Loucy (cell line): ENCODE measurements at regions not wholly inside any gene's neighbourhood (a gene's known extent, or its start where the extent isn't known, plus 50 kb on each side); places are given as distances from the start of the nearest gene placed in this dataset.

Source experiments
- EZH2phosphoT487 ChIP-seq: fragments of 200-600 bp; IDR thresholded peaks from 2 replicates; pipeline ENCODE4 v1.6.1; 2018; ENCODE audit warnings: antibody characterized with exemption, mild to moderate bottlenecking, moderate library complexity, borderline replicate concordance
- TF ChIP-seq, protein P1 (sequence below): fragments of 200-600 bp; sonication (generic); conservative IDR thresholded peaks from 2 replicates; pipeline ENCODE4 v1.5.1; 2014; ENCODE audit warnings: mild to moderate bottlenecking, antibody characterized with exemption, low read length

DNA sequence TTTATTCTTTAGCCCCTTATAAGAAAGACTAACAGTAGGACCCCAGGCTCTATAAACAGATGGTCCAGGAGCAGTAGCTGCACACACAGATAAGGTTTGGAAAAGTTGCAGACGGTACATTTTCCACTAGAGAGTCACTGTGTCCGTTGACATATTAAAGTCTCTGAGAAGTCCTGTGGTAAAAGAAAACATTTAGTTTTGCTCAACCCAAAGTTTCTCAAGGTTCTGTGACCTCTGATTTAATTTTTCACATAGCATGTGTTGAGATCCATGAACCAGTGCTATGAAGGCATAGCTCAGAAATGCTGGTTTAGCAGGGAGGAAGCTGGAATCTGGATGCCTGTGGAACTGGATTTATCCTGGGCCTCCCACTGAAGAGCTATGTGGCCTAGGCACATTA is 62.7 kb upstream of the RASEF start:
- TF ChIP-seq, protein P1, sequence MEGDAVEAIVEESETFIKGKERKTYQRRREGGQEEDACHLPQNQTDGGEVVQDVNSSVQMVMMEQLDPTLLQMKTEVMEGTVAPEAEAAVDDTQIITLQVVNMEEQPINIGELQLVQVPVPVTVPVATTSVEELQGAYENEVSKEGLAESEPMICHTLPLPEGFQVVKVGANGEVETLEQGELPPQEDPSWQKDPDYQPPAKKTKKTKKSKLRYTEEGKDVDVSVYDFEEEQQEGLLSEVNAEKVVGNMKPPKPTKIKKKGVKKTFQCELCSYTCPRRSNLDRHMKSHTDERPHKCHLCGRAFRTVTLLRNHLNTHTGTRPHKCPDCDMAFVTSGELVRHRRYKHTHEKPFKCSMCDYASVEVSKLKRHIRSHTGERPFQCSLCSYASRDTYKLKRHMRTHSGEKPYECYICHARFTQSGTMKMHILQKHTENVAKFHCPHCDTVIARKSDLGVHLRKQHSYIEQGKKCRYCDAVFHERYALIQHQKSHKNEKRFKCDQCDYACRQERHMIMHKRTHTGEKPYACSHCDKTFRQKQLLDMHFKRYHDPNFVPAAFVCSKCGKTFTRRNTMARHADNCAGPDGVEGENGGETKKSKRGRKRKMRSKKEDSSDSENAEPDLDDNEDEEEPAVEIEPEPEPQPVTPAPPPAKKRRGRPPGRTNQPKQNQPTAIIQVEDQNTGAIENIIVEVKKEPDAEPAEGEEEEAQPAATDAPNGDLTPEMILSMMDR = no peak
- TF ChIP-seq EZH2phosphoT487 = no peak
